ENCODE measurements at regions not wholly inside any gene's neighbourhood (a gene's known extent, or its start where the extent isn't known, plus 50 kb on each side); places are given as distances from the start of the nearest gene placed in this dataset.
"Not testable (repeated sequence)": the region's sequence is repeated elsewhere in the genome, so short reads cannot be mapped to it uniquely, and the experiment has no call there.

DNA sequence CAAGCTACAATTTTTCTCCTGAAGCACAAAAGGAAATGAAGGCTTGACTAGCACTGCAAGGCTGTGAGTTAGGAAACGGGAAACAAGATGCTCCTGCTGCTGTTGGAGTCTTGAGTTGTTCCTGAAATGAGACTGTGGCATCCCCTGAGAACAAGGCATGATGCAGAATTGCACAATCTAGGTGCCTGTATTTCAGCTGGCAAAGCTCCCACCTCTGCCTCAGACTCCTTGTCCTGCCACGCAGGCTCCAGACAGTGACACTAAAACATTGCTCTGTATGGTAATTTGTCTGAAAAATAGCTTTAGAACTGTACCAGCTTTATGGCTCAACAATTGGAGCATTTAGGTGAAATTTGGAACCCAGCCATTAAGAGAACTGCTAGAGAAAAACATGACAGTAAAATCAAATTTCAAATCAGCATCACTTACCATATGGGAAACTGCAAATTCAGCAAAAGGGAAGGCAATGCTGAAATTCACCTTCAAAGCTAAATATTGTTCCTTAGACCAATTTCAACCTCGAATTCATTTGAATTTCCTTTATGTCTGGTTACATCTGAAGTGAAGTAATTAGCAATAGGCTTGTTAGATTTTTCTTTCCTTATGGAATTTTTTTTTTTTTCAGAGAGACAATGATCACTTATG is 103.4 kb downstream of the MFAP3L start:
- Histone ChIP-seq H3K27me3 (no peaks in the 10 kb centered on the region), H3K4me1 (peaks cover 0 to 14% (median 2%) of the 10 kb centered on the region in 4 donors), H3K9me3 (no peaks in the 10 kb centered on the region), H3K4me3 (no peak overlapping the region), H3K36me3 (no peaks in the 10 kb centered on the region), H3K27ac (no peak overlapping the region)
- 34 to 39% methylated on average over 3 of the region's 3 CpGs for WGBS, 2 donors
- peak; percentile 22 to 31 for DNase-seq (ENCODE audit: low spot score in 2 of 2)
- no peak for TF ChIP-seq CTCF (IDR thresholded peaks at IDR 0.05)

- Histone ChIP-seq H3K4me3 (no peak overlapping the region), H3K36me3 (no peaks in the 10 kb centered on the region), H3K27me3 (no peaks in the 10 kb centered on the region), H3K9me3 (no peaks in the 10 kb centered on the region), H3K4me1 (peaks cover 0 to 14% (median 2%) of the 10 kb centered on the region in 4 donors), H3K27ac (no peak overlapping the region)
- no peak for DNase-seq (ENCODE audit: low spot score in 2 of 2)
- 42 to 65% methylated on average over 1 of the region's 1 CpG for WGBS, 2 donors
- TF ChIP-seq EP300 (IDR thresholded peaks at IDR 0.05) (no peak), CTCF (IDR thresholded peaks at IDR 0.05) (no peak), POLR2A (IDR thresholded peaks at IDR 0.05) (no peak)
These were observed 104.5 kb downstream of the MFAP3L start for GRCh38 chr4:169921732-169922131.

GRCh38 chr4:169921237-169921636 is 105.0 kb downstream of the MFAP3L start:
- Histone ChIP-seq H3K9me3 (peaks cover 0 to 2% (median 0%) of the 10 kb centered on the region in 4 donors), H3K27me3 (no peaks in the 10 kb centered on the region), H3K36me3 (no peaks in the 10 kb centered on the region), H3K27ac (no peak overlapping the region), H3K4me1 (peaks cover 0 to 14% (median under 1%) of the 10 kb centered on the region in 4 donors), H3K4me3 (no peak overlapping the region)
- 70 to 73% methylated on average over 9 of the region's 9 CpGs for WGBS, 2 donors
- no peak for TF ChIP-seq CTCF (IDR thresholded peaks at IDR 0.05)
- TF ChIP-seq EP300 (IDR thresholded peaks at IDR 0.05), result no peak
- TF ChIP-seq POLR2A (IDR thresholded peaks at IDR 0.05), result no peak
- no peak for DNase-seq (ENCODE audit: low spot score in 2 of 2)

- H3K36me3 ChIP-seq; H3K27ac ChIP-seq; H3K9me3 ChIP-seq; H3K27me3 ChIP-seq; H3K4me1 ChIP-seq; H3K4me3 ChIP-seq; DNase-seq (ENCODE audit: low spot score in 2 of 2): not testable (repeated sequence)
- 52 to 77% methylated on average over 12 of the region's 12 CpGs for WGBS, 2 donors
These were observed 106.7 kb downstream of the MFAP3L start for GRCh38 chr4:169919194-169920124.

DNA sequence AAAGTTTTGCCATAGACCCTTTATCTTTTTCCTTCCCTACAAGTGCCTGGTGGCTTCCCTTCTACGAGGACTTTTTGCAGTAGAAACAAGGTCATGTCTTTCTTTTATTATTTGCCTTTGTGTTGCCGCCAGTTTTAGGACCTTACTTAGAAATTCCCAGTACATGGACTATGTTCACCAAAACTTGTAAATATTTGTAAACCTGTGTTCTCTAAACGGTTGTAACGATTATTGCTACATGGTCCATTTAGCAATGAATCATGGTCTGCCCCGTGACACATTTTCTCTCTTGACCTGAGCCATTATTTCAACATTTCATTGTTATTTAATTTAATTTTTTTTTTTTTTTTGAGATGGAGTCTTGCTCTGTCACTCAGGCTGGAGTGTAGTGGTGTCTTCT is 110.7 kb downstream of the MFAP3L start:
- peaks cover 0 to 3% (median 0%) of the 10 kb centered on the region in 4 donors for H3K9me3 ChIP-seq
- no peak for DNase-seq (ENCODE audit: low spot score in 2 of 2)
- TF ChIP-seq POLR2A (IDR thresholded peaks at IDR 0.05) (no peak), CTCF (IDR thresholded peaks at IDR 0.05) (no peak), EP300 (IDR thresholded peaks at IDR 0.05) (no peak)
- no peak overlapping the region for H3K27ac ChIP-seq
- H3K4me1 ChIP-seq, result no peaks in the 10 kb centered on the region
- H3K36me3 ChIP-seq, result no peaks in the 10 kb centered on the region
- 86 to 90% methylated on average over 5 of the region's 5 CpGs for WGBS, 2 donors
- no peaks in the 10 kb centered on the region for H3K27me3 ChIP-seq
- no peak overlapping the region for H3K4me3 ChIP-seq
